Keratinocyte (primary cell): ENCODE measurements at regions not wholly inside any gene's neighbourhood (a gene's known extent, or its start where the extent isn't known, plus 50 kb on each side); places are given as distances from the start of the nearest gene placed in this dataset.

Source experiments
- DNase-seq: peaks from one replicate; pipeline ENCODE4 v3.0.0-alpha.2; 2011; ENCODE audit warnings: low read depth, missing footprints, low spot score
- FAIRE-seq: peaks from 2 replicates; lab custom pipeline; 2011; peaks lifted over from hg19 to GRCh38; lab: Jason Lieb, UNC
- H2AFZ ChIP-seq: 2 replicates; pipeline ENCODE4 v1.6.0; 2012; ENCODE audit warnings: low read length, control low read depth, inconsistent platforms; ENCODE audit not compliant: control insufficient read depth
- H3K27ac ChIP-seq: 2 replicates; pipeline ENCODE4 v1.5.1; 2011; ENCODE audit warnings: low read length; ENCODE audit not compliant: control insufficient read depth, insufficient read depth
- H3K27me3 ChIP-seq: 3 replicates; pipeline ENCODE4 v1.6.0; 2011; ENCODE audit warnings: low read length; ENCODE audit not compliant: control insufficient read depth, insufficient read depth; ENCODE audit errors: extremely low read depth
- H3K36me3 ChIP-seq, 2 experiments: 2 replicates in 1 of 2; 3 replicates in 1 of 2; pipeline ENCODE4 v1.5.1; 2011; ENCODE audit warnings: low read length in 2 of 2, mild to moderate bottlenecking in 1 of 2; ENCODE audit not compliant: control insufficient read depth in 2 of 2, insufficient read depth in 2 of 2; ENCODE audit errors: extremely low read depth in 1 of 2
- H3K4me1 ChIP-seq: 3 replicates; pipeline ENCODE4 v1.5.1; 2011; ENCODE audit warnings: low read length; ENCODE audit not compliant: control insufficient read depth, insufficient read depth; ENCODE audit errors: extremely low read depth
- H3K4me2 ChIP-seq: 3 replicates; pipeline ENCODE4 v1.6.0; 2011; ENCODE audit warnings: low read depth, low read length; ENCODE audit not compliant: control insufficient read depth, insufficient read depth; ENCODE audit errors: extremely low read depth
- H3K4me3 ChIP-seq, 3 experiments: fragments of 200-600 bp in 1 of 3; sonication (generic) in 1 of 3; 2 replicates in 2 of 3; 3 replicates in 1 of 3; pipeline ENCODE4 v1.5.1; 2011 to 2016; ENCODE audit warnings: low read length in 3 of 3, mild to moderate bottlenecking in 3 of 3, control low read depth in 2 of 3, inconsistent platforms in 1 of 3, low read depth in 1 of 3, mixed read lengths in 1 of 3, mixed run types in 1 of 3, moderate library complexity in 1 of 3; ENCODE audit not compliant: control insufficient read depth in 2 of 3, insufficient read depth in 2 of 3; ENCODE audit errors: extremely low read depth in 1 of 3
- H3K79me2 ChIP-seq: 2 replicates; pipeline ENCODE4 v1.6.0; 2012; ENCODE audit warnings: low read length; ENCODE audit not compliant: control insufficient read depth, insufficient read depth
- H3K9ac ChIP-seq: 3 replicates; pipeline ENCODE4 v1.6.0; 2011; ENCODE audit warnings: low read length; ENCODE audit not compliant: control insufficient read depth, insufficient read depth; ENCODE audit errors: extremely low read depth
- H3K9me1 ChIP-seq: 3 replicates; pipeline ENCODE4 v1.6.0; 2011; ENCODE audit warnings: low read length; ENCODE audit not compliant: control insufficient read depth, insufficient read depth; ENCODE audit errors: extremely low read depth
- H3K9me3 ChIP-seq: 2 replicates; pipeline ENCODE4 v1.5.1; 2012; ENCODE audit warnings: low read depth, low read length; ENCODE audit not compliant: control insufficient read depth
- H4K20me1 ChIP-seq: 3 replicates; pipeline ENCODE4 v1.6.0; 2011; ENCODE audit warnings: low read length; ENCODE audit not compliant: control insufficient read depth, insufficient read depth; ENCODE audit errors: extremely low read depth
- CTCF ChIP-seq, 3 experiments: IDR thresholded peaks in 1 of 3; conservative IDR thresholded peaks in 1 of 3; optimal IDR thresholded peaks in 1 of 3; 2 replicates in 2 of 3; 3 replicates in 1 of 3; pipeline versions ENCODE3 to v1.5.1; 2011; ENCODE audit warnings: low read length in 3 of 3, mild to moderate bottlenecking in 3 of 3, moderate library complexity in 2 of 3, control low read depth in 1 of 3, inconsistent platforms in 1 of 3; ENCODE audit not compliant: insufficient read depth in 2 of 3; ENCODE audit errors: extremely low read depth in 1 of 3
- EZH2 ChIP-seq: IDR thresholded peaks from one replicate; pipeline ENCODE4 v1.6.1; 2012; ENCODE audit warnings: inconsistent platforms, mild to moderate bottlenecking, low read length, moderate library complexity
- dilution Hi-C: fragments of 300-500 bp; cut with MboI; formaldehyde crosslinking; loops from one replicate; pipeline ENCODE4 v1.7.0; 2020; ENCODE audit warnings: low sequenced_read_pairs; ENCODE audit not compliant: extremely low pct_ligation_motif_present

GRCh38 chr2:46835520-46835919 lies 80.1 kb downstream of the MCFD2 start:
- Histone ChIP-seq H3K4me2 (no peak overlapping the region), H3K4me3 (no peak overlapping the region), H3K27ac (no peak overlapping the region), H3K79me2 (no peaks in the 10 kb centered on the region), H3K27me3 (no peaks in the 10 kb centered on the region), H3K36me3 (no peaks in the 10 kb centered on the region), H3K9ac (no peak overlapping the region), H3K9me1 (no peaks in the 10 kb centered on the region), H4K20me1 (no peaks in the 10 kb centered on the region), H2AFZ (no peak overlapping the region), H3K9me3 (no peaks in the 10 kb centered on the region), H3K4me1 (peaks cover 5% of the 10 kb centered on the region)
- DNase-seq (no peak), FAIRE-seq (no peak)
- dilution Hi-C loops, result no loop called here
- TF ChIP-seq CTCF (optimal IDR thresholded peaks at IDR 0.05 in 1 of 3, IDR thresholded peaks at IDR 0.05 in 1 of 3, conservative IDR thresholded peaks at IDR 0.05 in 1 of 3; ENCODE audit: extremely low read depth in 1 of 3, insufficient read depth in 2 of 3, low read length in 3 of 3), result no peak
- no peak for TF ChIP-seq EZH2

GRCh38 chr2:46832543-46832942 lies 83.1 kb downstream of the MCFD2 start:
- Histone ChIP-seq H3K79me2 (no peaks in the 10 kb centered on the region), H3K9me1 (no peaks in the 10 kb centered on the region), H3K4me1 (peaks cover 5% of the 10 kb centered on the region), H4K20me1 (no peaks in the 10 kb centered on the region), H3K27me3 (no peaks in the 10 kb centered on the region), H3K9me3 (no peaks in the 10 kb centered on the region), H3K27ac (no peak overlapping the region), H3K36me3 (no peaks in the 10 kb centered on the region), H3K4me2 (no peak overlapping the region), H2AFZ (no peak overlapping the region), H3K4me3 (no peak overlapping the region), H3K9ac (no peak overlapping the region)
- no peak for DNase-seq
- TF ChIP-seq EZH2, result no peak
- TF ChIP-seq CTCF (optimal IDR thresholded peaks at IDR 0.05 in 1 of 3, IDR thresholded peaks at IDR 0.05 in 1 of 3, conservative IDR thresholded peaks at IDR 0.05 in 1 of 3; ENCODE audit: extremely low read depth in 1 of 3, insufficient read depth in 2 of 3, low read length in 3 of 3), result no peak
- FAIRE-seq, result no peak
- dilution Hi-C loops, result no loop called here
